Neural progenitor cell (in vitro differentiated cells): ENCODE measurements at regions not wholly inside any gene's neighbourhood (a gene's known extent, or its start where the extent isn't known, plus 50 kb on each side); places are given as distances from the start of the nearest gene placed in this dataset.

Source experiments
- EZH2 ChIP-seq: fragments of 200-600 bp; sonication (generic); IDR thresholded peaks from 2 replicates; pipeline ENCODE4 v1.6.1; 2017; ENCODE audit warnings: antibody characterized with exemption, mild to moderate bottlenecking, moderate library complexity
- TF ChIP-seq, protein P1 (sequence below): fragments of 200-600 bp; sonication (generic); IDR thresholded peaks from 2 replicates; pipeline ENCODE4 v1.5.1; 2017; ENCODE audit warnings: antibody characterized with exemption, mild to moderate bottlenecking

DNA sequence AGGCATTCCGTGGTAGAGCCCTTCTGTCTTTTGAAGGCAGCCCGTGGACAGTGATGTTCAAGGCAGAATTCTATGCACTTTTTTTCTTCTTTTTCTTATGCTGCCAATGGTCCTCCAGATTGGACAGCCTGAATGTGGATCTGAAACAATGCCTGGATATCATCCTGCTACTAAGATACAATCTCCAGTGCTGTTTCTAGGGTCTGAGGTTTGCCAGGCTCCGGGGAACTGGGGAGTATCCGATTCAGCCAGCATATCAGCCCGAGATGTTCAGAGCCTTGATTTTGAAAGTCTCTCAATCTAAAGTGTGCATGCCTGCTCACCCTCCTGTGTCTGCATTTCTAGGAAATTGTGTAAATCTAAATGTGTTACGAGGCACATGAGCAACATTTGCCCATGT, 103.8 kb upstream of the WWC1 start:
- TF ChIP-seq, protein P1, sequence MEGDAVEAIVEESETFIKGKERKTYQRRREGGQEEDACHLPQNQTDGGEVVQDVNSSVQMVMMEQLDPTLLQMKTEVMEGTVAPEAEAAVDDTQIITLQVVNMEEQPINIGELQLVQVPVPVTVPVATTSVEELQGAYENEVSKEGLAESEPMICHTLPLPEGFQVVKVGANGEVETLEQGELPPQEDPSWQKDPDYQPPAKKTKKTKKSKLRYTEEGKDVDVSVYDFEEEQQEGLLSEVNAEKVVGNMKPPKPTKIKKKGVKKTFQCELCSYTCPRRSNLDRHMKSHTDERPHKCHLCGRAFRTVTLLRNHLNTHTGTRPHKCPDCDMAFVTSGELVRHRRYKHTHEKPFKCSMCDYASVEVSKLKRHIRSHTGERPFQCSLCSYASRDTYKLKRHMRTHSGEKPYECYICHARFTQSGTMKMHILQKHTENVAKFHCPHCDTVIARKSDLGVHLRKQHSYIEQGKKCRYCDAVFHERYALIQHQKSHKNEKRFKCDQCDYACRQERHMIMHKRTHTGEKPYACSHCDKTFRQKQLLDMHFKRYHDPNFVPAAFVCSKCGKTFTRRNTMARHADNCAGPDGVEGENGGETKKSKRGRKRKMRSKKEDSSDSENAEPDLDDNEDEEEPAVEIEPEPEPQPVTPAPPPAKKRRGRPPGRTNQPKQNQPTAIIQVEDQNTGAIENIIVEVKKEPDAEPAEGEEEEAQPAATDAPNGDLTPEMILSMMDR, result no peak
- TF ChIP-seq EZH2, result no peak
